HG03064 (cell line): ENCODE measurements at regions not wholly inside any gene's neighbourhood (a gene's known extent, or its start where the extent isn't known, plus 50 kb on each side); places are given as distances from the start of the nearest gene placed in this dataset.
"Not testable (repeated sequence)": the region's sequence is repeated elsewhere in the genome, so short reads cannot be mapped to it uniquely, and the experiment has no call there.

Source experiments
- ATAC-seq: cut with Tn5 transposase; IDR thresholded peaks from one replicate; pipeline ENCODE4 v1.9.1; 2021; ENCODE audit warnings: low read depth; ENCODE audit not compliant: unreplicated experiment

- no peak for ATAC-seq
Measured at GRCh38 chr1:173392895-173393658, 84.1 kb upstream of the PRDX6 start.

DNA sequence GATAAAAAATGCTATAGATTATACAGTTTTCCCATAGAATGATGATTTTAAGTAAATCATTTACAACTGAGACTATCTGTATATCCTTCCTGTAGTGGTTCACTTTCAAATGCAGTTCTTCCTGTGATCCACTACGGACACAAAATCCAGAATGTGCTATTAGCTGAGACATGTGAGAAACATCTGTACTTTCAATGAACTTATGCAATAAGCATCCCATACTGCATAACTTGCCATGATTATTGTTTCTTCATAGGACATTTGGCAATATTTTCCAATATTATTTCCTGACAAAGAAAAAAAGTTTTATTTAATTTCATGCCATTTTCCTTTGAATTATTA is 83.5 kb upstream of the PRDX6 start:
- ATAC-seq: no peak

DNA sequence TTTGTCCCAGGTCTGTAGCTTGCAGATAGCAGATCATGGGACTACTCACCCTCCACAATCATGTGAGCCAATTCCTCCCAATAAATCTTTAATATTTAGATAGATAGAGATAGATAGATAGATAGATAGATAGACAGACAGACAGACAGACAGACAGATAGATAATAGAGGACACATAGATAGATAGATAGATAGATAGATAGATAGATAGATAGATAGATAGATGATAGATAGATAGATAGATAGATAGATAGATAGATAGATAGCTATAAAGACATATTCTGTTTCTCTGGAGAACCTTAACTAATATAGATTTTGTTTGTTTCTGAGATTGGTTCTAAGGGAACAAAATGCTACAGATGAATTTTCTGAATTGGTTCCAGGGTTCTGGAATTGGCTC is 82.3 kb upstream of the PRDX6 start:
- ATAC-seq: not testable (repeated sequence)

DNA sequence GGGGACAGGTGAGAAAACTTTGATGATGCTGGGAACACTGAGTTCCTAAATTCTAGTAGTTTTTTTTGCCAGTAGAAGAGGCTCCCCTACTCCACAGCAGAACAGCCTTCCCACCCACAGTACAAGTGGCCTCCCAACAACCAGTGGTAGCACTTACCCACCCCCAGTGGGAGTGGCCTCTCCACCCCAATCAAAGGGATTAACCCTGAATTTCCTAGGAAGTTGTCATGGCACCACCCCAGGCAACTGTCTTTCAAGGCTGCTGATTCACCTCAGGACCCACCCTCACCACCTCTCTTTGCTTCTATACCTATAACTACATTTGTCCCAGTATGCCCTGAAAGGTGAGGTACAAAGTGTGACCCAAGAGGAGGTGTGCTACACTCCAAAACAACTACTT is 81.4 kb upstream of the PRDX6 start:
- no peak for ATAC-seq

- no peak for ATAC-seq
Measured at GRCh38 chr1:173400387-173400995, 76.6 kb upstream of the PRDX6 start.

- ATAC-seq: no peak
Measured at GRCh38 chr1:173403996-173404395, 73.1 kb upstream of the PRDX6 start.

GRCh38 chr1:173405281-173405680 is 71.9 kb upstream of the PRDX6 start:
- no peak for ATAC-seq

GRCh38 chr1:173405834-173406233 is 71.3 kb upstream of the PRDX6 start:
- ATAC-seq: no peak

GRCh38 chr1:173406783-173407230 is 70.3 kb upstream of the PRDX6 start:
- ATAC-seq: no peak

GRCh38 chr1:173407846-173408245 is 69.3 kb upstream of the PRDX6 start:
- no peak for ATAC-seq

GRCh38 chr1:173408886-173409285 is 68.2 kb upstream of the PRDX6 start:
- no peak for ATAC-seq

GRCh38 chr1:173409613-173410012 is 67.5 kb upstream of the PRDX6 start:
- ATAC-seq: no peak

GRCh38 chr1:173410133-173410793 is 66.9 kb upstream of the PRDX6 start:
- ATAC-seq: no peak

GRCh38 chr1:173410794-173411236 is 66.3 kb upstream of the PRDX6 start:
- no peak for ATAC-seq

GRCh38 chr1:173411835-173412742 is 65.0 kb upstream of the PRDX6 start:
- no peak for ATAC-seq

GRCh38 chr1:173413271-173413707 is 63.8 kb upstream of the PRDX6 start:
- no peak for ATAC-seq

GRCh38 chr1:173414136-173414535 is 63.0 kb upstream of the PRDX6 start:
- ATAC-seq: peak; percentile 40

- ATAC-seq: no peak
Measured at GRCh38 chr1:173414539-173415226, 62.5 kb upstream of the PRDX6 start.

DNA sequence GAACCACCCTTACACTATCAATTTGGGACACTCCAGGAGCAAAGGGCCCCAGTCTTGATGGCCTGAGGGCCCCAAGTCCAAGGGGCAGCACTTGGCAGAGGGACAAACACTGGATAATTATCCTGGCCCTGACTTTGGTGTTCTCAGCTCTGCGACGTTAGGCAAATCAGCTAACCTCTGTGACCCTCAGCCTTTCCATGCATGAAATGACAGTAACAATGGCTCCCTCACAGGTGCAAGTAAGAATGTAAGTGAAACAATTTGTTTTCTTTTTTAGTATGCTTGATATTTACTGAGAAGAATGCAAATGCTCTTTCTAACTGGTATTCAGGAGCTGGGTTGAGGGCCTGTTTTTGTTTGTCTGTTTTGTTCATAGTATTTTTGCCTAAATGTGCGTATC is 61.6 kb upstream of the PRDX6 start:
- no peak for ATAC-seq

- ATAC-seq: no peak
Measured at GRCh38 chr1:173415905-173416450, 61.2 kb upstream of the PRDX6 start.
